ENCODE measurements at regions not wholly inside any gene's neighbourhood (a gene's known extent, or its start where the extent isn't known, plus 50 kb on each side); places are given as distances from the start of the nearest gene placed in this dataset.

- TF ChIP-seq CTCF (IDR thresholded peaks at IDR 0.05): no peak
- no peaks in the 10 kb centered on the region for H3K27me3 Mint-ChIP-seq (ENCODE audit: low read depth in 2 of 2)
- peaks cover 6 to 18% of the 10 kb centered on the region in 2 donors for H3K9me3 Mint-ChIP-seq
- no peaks in the 10 kb centered on the region for H3K27me3 ChIP-seq (ENCODE audit: control insufficient read depth, insufficient read depth, low read length)
- H3K36me3 ChIP-seq (ENCODE audit: control insufficient read depth, insufficient read depth, low read length): no peaks in the 10 kb centered on the region
- ATAC-seq (no peak), DNase-seq (no peak)
- H3K4me3 ChIP-seq (ENCODE audit: low read length): no peak overlapping the region
- no peaks in the 10 kb centered on the region for H3K4me1 Mint-ChIP-seq
- H3K4me3 Mint-ChIP-seq: no peak overlapping the region
- no peak overlapping the region for H3K27ac ChIP-seq (ENCODE audit: low read length)
- no peaks in the 10 kb centered on the region for H3K9me3 ChIP-seq (ENCODE audit: control insufficient read depth, insufficient read depth, low read length)
- intact Hi-C loops (cut with micrococcal nuclease): no loop called here
- peaks cover 11% of the 10 kb centered on the region for H3K36me3 Mint-ChIP-seq
- H3K27ac Mint-ChIP-seq: no peak overlapping the region
- 83% methylated on average over 1 of the region's 1 CpG for WGBS (ENCODE audit: insufficient coverage)
- no peaks in the 10 kb centered on the region for H3K4me1 ChIP-seq (ENCODE audit: control insufficient read depth, insufficient read depth, low read length)
Measured at GRCh38 chr7:136309407-136309806, 332.2 kb upstream of the MTPN start.

- H3K36me3 Mint-ChIP-seq: peaks cover 11% of the 10 kb centered on the region
- no peaks in the 10 kb centered on the region for H3K27me3 Mint-ChIP-seq (ENCODE audit: low read depth in 2 of 2)
- peaks cover 4 to 13% of the 10 kb centered on the region in 2 donors for H3K9me3 Mint-ChIP-seq
- no peaks in the 10 kb centered on the region for H3K9me3 ChIP-seq (ENCODE audit: control insufficient read depth, insufficient read depth, low read length)
- DNase-seq (no peak), ATAC-seq (no peak)
- H3K27ac ChIP-seq (ENCODE audit: low read length): no peak overlapping the region
- H3K4me3 Mint-ChIP-seq: no peak overlapping the region
- TF ChIP-seq CTCF (IDR thresholded peaks at IDR 0.05): no peak
- intact Hi-C loops (cut with micrococcal nuclease): no loop called here
- no peaks in the 10 kb centered on the region for H3K4me1 ChIP-seq (ENCODE audit: control insufficient read depth, insufficient read depth, low read length)
- no peaks in the 10 kb centered on the region for H3K36me3 ChIP-seq (ENCODE audit: control insufficient read depth, insufficient read depth, low read length)
- no peaks in the 10 kb centered on the region for H3K27me3 ChIP-seq (ENCODE audit: control insufficient read depth, insufficient read depth, low read length)
- H3K4me3 ChIP-seq (ENCODE audit: low read length): no peak overlapping the region
- H3K27ac Mint-ChIP-seq: no peak overlapping the region
- H3K4me1 Mint-ChIP-seq: no peaks in the 10 kb centered on the region
Measured at GRCh38 chr7:136308230-136308629, 331.1 kb upstream of the MTPN start.

GRCh38 chr7:136303162-136303561 lies 326.0 kb upstream of the MTPN start:
- Histone ChIP-seq H3K9me3 (ENCODE audit: control insufficient read depth, insufficient read depth, low read length) (no peaks in the 10 kb centered on the region), H3K27me3 (ENCODE audit: control insufficient read depth, insufficient read depth, low read length) (no peaks in the 10 kb centered on the region), H3K4me3 (ENCODE audit: low read length) (no peak overlapping the region), H3K27ac (ENCODE audit: low read length) (no peak overlapping the region), H3K4me1 (ENCODE audit: control insufficient read depth, insufficient read depth, low read length) (no peaks in the 10 kb centered on the region), H3K36me3 (ENCODE audit: control insufficient read depth, insufficient read depth, low read length) (no peaks in the 10 kb centered on the region)
- intact Hi-C loops (cut with micrococcal nuclease): no loop called here
- 92% methylated on average over 2 of the region's 2 CpGs for WGBS (ENCODE audit: insufficient coverage)
- no peaks in the 10 kb centered on the region for H3K36me3 Mint-ChIP-seq
- no peak for DNase-seq
- no peaks in the 10 kb centered on the region for H3K4me1 Mint-ChIP-seq
- no peaks in the 10 kb centered on the region for H3K27me3 Mint-ChIP-seq (ENCODE audit: low read depth in 2 of 2)
- no peak overlapping the region for H3K27ac Mint-ChIP-seq
- H3K9me3 Mint-ChIP-seq: peaks cover 8 to 20% of the 10 kb centered on the region in 2 donors
- no peak overlapping the region for H3K4me3 Mint-ChIP-seq
- ATAC-seq: no peak
- no peak for TF ChIP-seq CTCF (IDR thresholded peaks at IDR 0.05)

GRCh38 chr7:136302049-136302448 lies 324.9 kb upstream of the MTPN start:
- Histone ChIP-seq H3K4me3 (ENCODE audit: low read length) (no peak overlapping the region), H3K4me1 (ENCODE audit: control insufficient read depth, insufficient read depth, low read length) (no peaks in the 10 kb centered on the region), H3K36me3 (ENCODE audit: control insufficient read depth, insufficient read depth, low read length) (no peaks in the 10 kb centered on the region), H3K27me3 (ENCODE audit: control insufficient read depth, insufficient read depth, low read length) (no peaks in the 10 kb centered on the region), H3K9me3 (ENCODE audit: control insufficient read depth, insufficient read depth, low read length) (no peaks in the 10 kb centered on the region), H3K27ac (ENCODE audit: low read length) (no peak overlapping the region)
- H3K36me3 Mint-ChIP-seq: no peaks in the 10 kb centered on the region
- WGBS (ENCODE audit: insufficient coverage): 86% methylated on average over 1 of the region's 1 CpG
- no peak overlapping the region for H3K27ac Mint-ChIP-seq
- intact Hi-C loops (cut with micrococcal nuclease): no loop called here
- DNase-seq: no peak
- H3K9me3 Mint-ChIP-seq: peaks cover 11 to 23% of the 10 kb centered on the region in 2 donors
- H3K4me1 Mint-ChIP-seq: no peaks in the 10 kb centered on the region
- no peaks in the 10 kb centered on the region for H3K27me3 Mint-ChIP-seq (ENCODE audit: low read depth in 2 of 2)
- no peak for TF ChIP-seq CTCF (IDR thresholded peaks at IDR 0.05)
- no peak overlapping the region for H3K4me3 Mint-ChIP-seq
- ATAC-seq: no peak

All from natural killer cell (primary cell).